H9 (cell line): ENCODE measurements at regions not wholly inside any gene's neighbourhood (a gene's known extent, or its start where the extent isn't known, plus 50 kb on each side); places are given as distances from the start of the nearest gene placed in this dataset.

Source experiments
- DNase-seq: peaks from one replicate; pipeline ENCODE4 v3.0.0-alpha.2; 2017
- H2AFZ ChIP-seq: one replicate; pipeline ENCODE4 v1.6.1; 2013; ENCODE audit warnings: mild to moderate bottlenecking, low read length, control low read depth, moderate library complexity
- H2AK5ac ChIP-seq: 2 replicates; pipeline ENCODE4 v1.6.1; 2013; ENCODE audit warnings: low read length, control low read depth, mixed read lengths; ENCODE audit not compliant: insufficient read length
- H2BK120ac ChIP-seq: one replicate; pipeline ENCODE4 v1.6.1; 2013; ENCODE audit warnings: low read depth, mild to moderate bottlenecking, low read length, control low read depth, inconsistent platforms; ENCODE audit not compliant: poor library complexity, severe bottlenecking
- H2BK12ac ChIP-seq: 2 replicates; pipeline ENCODE4 v1.6.1; 2013; ENCODE audit warnings: low read length, control low read depth, mixed read lengths, low read depth; ENCODE audit not compliant: insufficient read length
- H2BK15ac ChIP-seq: 2 replicates; pipeline ENCODE4 v1.6.1; 2013; ENCODE audit warnings: low read depth, low read length, control low read depth
- H2BK20ac ChIP-seq: one replicate; pipeline ENCODE4 v1.6.1; 2013; ENCODE audit warnings: low read depth, mild to moderate bottlenecking, low read length, control low read depth, inconsistent platforms; ENCODE audit not compliant: poor library complexity, severe bottlenecking
- H2BK5ac ChIP-seq: 2 replicates; pipeline ENCODE4 v1.6.1; 2013; ENCODE audit warnings: low read length, control low read depth, mixed read lengths; ENCODE audit not compliant: insufficient read length
- H3K14ac ChIP-seq: 2 replicates; pipeline ENCODE4 v1.6.1; 2013; ENCODE audit warnings: low read length, control low read depth; ENCODE audit not compliant: insufficient read depth
- H3K18ac ChIP-seq: 2 replicates; pipeline ENCODE4 v1.6.1; 2013; ENCODE audit warnings: low read depth, mild to moderate bottlenecking, mixed read lengths, low read length, control low read depth; ENCODE audit not compliant: insufficient read length
- H3K23ac ChIP-seq: 2 replicates; pipeline ENCODE4 v1.6.1; 2013; ENCODE audit warnings: low read length, control low read depth, mixed read lengths, low read depth; ENCODE audit not compliant: insufficient read length
- H3K23me2 ChIP-seq: 2 replicates; pipeline ENCODE4 v1.6.1; 2013; ENCODE audit warnings: low read depth, mild to moderate bottlenecking, mixed read lengths, low read length, control low read depth; ENCODE audit not compliant: insufficient read length, poor library complexity, severe bottlenecking
- H3K27ac ChIP-seq: 2 replicates; pipeline ENCODE4 v1.5.1; 2013; ENCODE audit warnings: low read length, control low read depth, mixed read lengths, low read depth; ENCODE audit not compliant: insufficient read length
- H3K27me3 ChIP-seq: 2 replicates; pipeline ENCODE4 v1.6.1; 2013; ENCODE audit warnings: low read length, control low read depth, inconsistent platforms; ENCODE audit not compliant: insufficient read depth
- H3K4ac ChIP-seq: 2 replicates; pipeline ENCODE4 v1.6.1; 2013; ENCODE audit warnings: low read depth, mild to moderate bottlenecking, control low read depth, inconsistent platforms, low read length, moderate library complexity
- H3K4me1 ChIP-seq: 2 replicates; pipeline ENCODE4 v1.6.1; 2013; ENCODE audit warnings: low read length, control low read depth, inconsistent platforms; ENCODE audit not compliant: insufficient read depth
- H3K4me2 ChIP-seq: 2 replicates; pipeline ENCODE4 v1.6.1; 2013; ENCODE audit warnings: low read length, control low read depth, mixed read lengths; ENCODE audit not compliant: insufficient read length, insufficient read depth
- H3K56ac ChIP-seq: 2 replicates; pipeline ENCODE4 v1.6.1; 2013; ENCODE audit warnings: low read depth, mild to moderate bottlenecking, mixed read lengths, low read length, control low read depth; ENCODE audit not compliant: insufficient read length
- H3K79me1 ChIP-seq: 2 replicates; pipeline ENCODE4 v1.6.1; 2013; ENCODE audit warnings: low read depth, mild to moderate bottlenecking, moderate library complexity, low read length, control low read depth, inconsistent platforms; ENCODE audit not compliant: insufficient read depth, poor library complexity, severe bottlenecking
- H3K79me2 ChIP-seq: 2 replicates; pipeline ENCODE4 v1.6.1; 2013; ENCODE audit warnings: low read length, control low read depth, inconsistent platforms; ENCODE audit not compliant: insufficient read depth
- H3K9ac ChIP-seq: 2 replicates; pipeline ENCODE4 v1.6.1; 2013; ENCODE audit warnings: low read length, control low read depth, mixed read lengths; ENCODE audit not compliant: insufficient read length; ENCODE audit errors: extremely low read depth
- H3K9me3 ChIP-seq: one replicate; pipeline ENCODE4 v1.6.1; 2013; ENCODE audit warnings: low read depth, low read length, inconsistent platforms; ENCODE audit not compliant: control insufficient read depth
- H3T11ph ChIP-seq: one replicate; pipeline ENCODE4 v1.6.1; 2013; ENCODE audit warnings: mild to moderate bottlenecking, low read length, control low read depth, inconsistent platforms
- H4K20me1 ChIP-seq: one replicate; pipeline ENCODE4 v1.6.1; 2013; ENCODE audit not compliant: control insufficient read depth, insufficient read length, insufficient read depth
- H4K5ac ChIP-seq: 2 replicates; pipeline ENCODE4 v1.6.1; 2013; ENCODE audit warnings: low read depth, mild to moderate bottlenecking, mixed read lengths, low read length, control low read depth; ENCODE audit not compliant: insufficient read length
- H4K8ac ChIP-seq: replicated peaks from 2 replicates; pipeline ENCODE4 v1.6.1; 2013; ENCODE audit warnings: low read length, control low read depth, mixed read lengths, low read depth; ENCODE audit not compliant: insufficient read length
- H4K91ac ChIP-seq: 2 replicates; pipeline ENCODE4 v1.6.1; 2013; ENCODE audit warnings: low read depth, mild to moderate bottlenecking, moderate library complexity, mixed read lengths, low read length, control low read depth; ENCODE audit not compliant: insufficient read length
- H3K27ac Mint-ChIP-seq, 3 experiments: 2 replicates in 2 of 3; 3 replicates in 1 of 3; pipeline ENCODE4 v1.8.0; 2020 to 2021; ENCODE audit warnings: mixed read lengths in 3 of 3, mild to moderate bottlenecking in 1 of 3, moderate library complexity in 1 of 3
- H3K27me3 Mint-ChIP-seq: 2 replicates; pipeline ENCODE4 v1.8.0; 2021; ENCODE audit warnings: low read depth, mild to moderate bottlenecking, moderate library complexity, mixed read lengths
- H3K36me3 Mint-ChIP-seq, 3 experiments: 2 replicates in 2 of 3; 3 replicates in 1 of 3; pipeline ENCODE4 v1.8.0; 2020 to 2021; ENCODE audit warnings: low read depth in 3 of 3, mixed read lengths in 3 of 3; ENCODE audit not compliant: insufficient read depth in 1 of 3
- H3K4me1 Mint-ChIP-seq, 2 experiments: 2 replicates each; pipeline ENCODE4 v1.8.0; 2020; ENCODE audit warnings: mixed read lengths in 2 of 2
- H3K4me3 Mint-ChIP-seq, 2 experiments: 2 replicates in 1 of 2; 3 replicates in 1 of 2; pipeline ENCODE4 v1.8.0; 2020 to 2021; ENCODE audit warnings: mild to moderate bottlenecking in 2 of 2, mixed read lengths in 2 of 2, moderate library complexity in 1 of 2
- H3K9me3 Mint-ChIP-seq, 2 experiments: 2 replicates in 1 of 2; 3 replicates in 1 of 2; pipeline ENCODE4 v1.8.0; 2020; ENCODE audit warnings: mild to moderate bottlenecking in 2 of 2, mixed read lengths in 2 of 2, moderate library complexity in 1 of 2
- CTCF ChIP-seq: fragments of 200-600 bp; sonication (generic); conservative IDR thresholded peaks from 3 replicates; pipeline ENCODE4 v1.8.0; 2021; ENCODE audit warnings: antibody characterized with exemption, mild to moderate bottlenecking
- WGBS: extraction: QIAGEN DNeasy Blood & Tissue Kit; methylation state at CpG from one replicate; pipeline ENCODE4 v1.1.7; 2013; ENCODE audit warnings: missing lambda C conversion rate, low lambda C conversion rate, mixed read lengths; ENCODE audit not compliant: insufficient read length; ENCODE audit errors: extremely low coverage; 5-methylcytosine and 5-hydroxymethylcytosine counted together

DNA sequence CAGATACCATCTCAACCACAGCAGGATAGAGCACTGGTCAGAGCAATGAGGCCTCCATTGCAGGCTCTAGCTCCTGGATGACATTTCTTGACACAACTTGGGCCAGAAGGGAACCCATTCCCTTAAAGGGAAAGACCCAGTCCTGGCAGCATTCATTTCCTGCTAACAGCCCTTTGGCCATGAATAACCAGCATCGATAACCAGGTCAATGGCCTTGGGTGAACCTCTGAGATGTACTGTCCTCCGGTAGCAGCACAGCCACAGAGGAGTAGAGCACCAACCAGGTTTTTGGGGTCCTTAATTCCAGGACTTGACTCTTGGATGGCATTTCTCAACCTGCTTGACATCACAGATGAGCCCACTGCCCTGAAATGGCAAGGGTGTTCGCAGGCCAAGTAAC is 71.2 kb upstream of the FKBP1C start:
- H3K9me3 Mint-ChIP-seq = peaks cover 8 to 9% of the 10 kb centered on the region in 2 experiments
- Histone ChIP-seq H3K4me1 (no peaks in the 10 kb centered on the region), H3K4me2 (no peak overlapping the region), H3K4ac (no peak overlapping the region), H3K9me3 (no peaks in the 10 kb centered on the region), H2BK20ac (no peak overlapping the region), H4K91ac (no peak overlapping the region), H2BK12ac (no peak overlapping the region), H3K79me2 (no peaks in the 10 kb centered on the region), H3K27me3 (no peaks in the 10 kb centered on the region), H4K8ac (no peak overlapping the region), H3K79me1 (no peaks in the 10 kb centered on the region), H3K27ac (no peak overlapping the region), H3T11ph (no peak overlapping the region), H2BK120ac (no peak overlapping the region), H3K23ac (no peak overlapping the region), H2AK5ac (no peak overlapping the region), H4K5ac (no peak overlapping the region), H3K23me2 (no peaks in the 10 kb centered on the region), H4K20me1 (no peaks in the 10 kb centered on the region), H3K14ac (no peak overlapping the region), H3K56ac (no peak overlapping the region), H2AFZ (no peak overlapping the region), H2BK15ac (no peak overlapping the region), H2BK5ac (no peak overlapping the region), H3K9ac (no peak overlapping the region), H3K18ac (no peak overlapping the region)
- no peak for DNase-seq
- H3K4me3 Mint-ChIP-seq = no peak overlapping the region
- no peaks in the 10 kb centered on the region for H3K27me3 Mint-ChIP-seq
- H3K4me1 Mint-ChIP-seq = peaks cover 5 to 6% of the 10 kb centered on the region in 2 experiments
- H3K36me3 Mint-ChIP-seq = peaks cover 0 to 8% (median 3%) of the 10 kb centered on the region in 3 experiments; a peak in 3 of 7 replicates
- no peak overlapping the region for H3K27ac Mint-ChIP-seq
- no peak for TF ChIP-seq CTCF
- no CpG with 5 or more reads among the region's 3 CpGs for WGBS
